IPS-NIHi7 (cell line): ENCODE measurements at regions not wholly inside any gene's neighbourhood (a gene's known extent, or its start where the extent isn't known, plus 50 kb on each side); places are given as distances from the start of the nearest gene placed in this dataset.
"Not testable (repeated sequence)": the region's sequence is repeated elsewhere in the genome, so short reads cannot be mapped to it uniquely, and the experiment has no call there.

ENCODE experiments used
- DNase-seq: peaks from one replicate; pipeline ENCODE4 v3.0.0; 2012; ENCODE audit warnings: mixed read lengths; ENCODE audit errors: extremely low spot score

DNA sequence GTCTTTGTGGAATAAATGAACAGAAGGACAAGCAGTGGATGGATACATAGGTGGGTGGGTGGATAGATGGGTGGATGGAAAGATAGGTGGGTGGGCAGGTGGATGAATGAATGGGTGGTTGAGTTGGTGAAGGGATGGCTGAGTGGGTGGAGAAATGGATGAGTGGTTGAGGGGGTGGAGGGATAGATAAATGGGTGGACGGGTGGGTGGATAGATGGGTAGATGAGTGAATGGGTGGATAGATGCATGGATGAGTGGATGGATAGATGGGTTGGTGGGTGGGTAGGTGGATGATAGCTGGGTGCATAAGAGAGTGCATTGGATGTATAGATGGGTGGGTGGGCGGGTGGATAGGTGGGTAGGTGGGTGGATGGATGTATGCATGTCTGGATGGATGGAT is 63.5 kb downstream of the UNC93B1 start:
- DNase-seq, result not testable (repeated sequence)

DNA sequence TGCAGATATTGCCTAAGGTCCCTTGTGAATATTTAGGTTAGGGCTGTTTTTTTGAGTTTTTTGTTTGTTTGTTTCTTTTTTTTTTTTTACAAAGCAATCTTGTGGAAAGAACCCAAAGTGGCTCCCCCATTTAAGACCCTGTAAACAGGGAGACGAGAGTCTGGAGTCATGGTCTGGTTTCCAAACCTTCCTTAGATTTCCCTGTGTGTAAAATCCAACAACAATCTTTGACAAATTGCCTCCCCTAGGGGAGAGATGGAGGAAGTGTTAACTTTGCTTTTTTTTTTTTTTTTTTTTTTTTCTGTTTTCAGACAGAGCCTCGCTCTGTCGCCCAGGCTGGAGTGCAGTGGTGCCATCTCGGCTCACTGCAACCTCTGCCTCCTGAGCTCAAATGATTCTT is 64.9 kb downstream of the UNC93B1 start:
- not testable (repeated sequence) for DNase-seq

DNA sequence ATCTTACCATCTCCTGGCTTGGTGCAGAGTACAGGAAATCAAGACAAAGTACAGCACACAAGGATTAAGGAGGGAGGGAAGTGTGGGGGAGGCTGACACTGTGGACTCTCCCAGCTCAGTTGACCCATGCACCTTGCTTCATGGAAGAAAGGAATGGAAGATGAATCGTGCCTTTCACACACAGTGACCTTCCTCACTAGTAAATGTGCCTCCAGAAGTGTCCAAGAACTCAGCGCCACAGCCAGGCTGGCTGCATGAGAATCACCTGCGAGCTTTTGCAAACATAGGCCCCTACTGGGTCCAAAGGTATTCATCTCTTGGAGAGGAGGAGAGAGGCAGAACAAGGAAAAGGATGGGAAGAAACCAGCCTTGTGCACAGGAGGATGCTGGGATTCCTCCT is 65.5 kb downstream of the UNC93B1 start:
- DNase-seq, result not testable (repeated sequence)

- DNase-seq, result peak; percentile 13
Measured at GRCh38 chr11:67923565-67923964, 80.3 kb downstream of the UNC93B1 start.

DNA sequence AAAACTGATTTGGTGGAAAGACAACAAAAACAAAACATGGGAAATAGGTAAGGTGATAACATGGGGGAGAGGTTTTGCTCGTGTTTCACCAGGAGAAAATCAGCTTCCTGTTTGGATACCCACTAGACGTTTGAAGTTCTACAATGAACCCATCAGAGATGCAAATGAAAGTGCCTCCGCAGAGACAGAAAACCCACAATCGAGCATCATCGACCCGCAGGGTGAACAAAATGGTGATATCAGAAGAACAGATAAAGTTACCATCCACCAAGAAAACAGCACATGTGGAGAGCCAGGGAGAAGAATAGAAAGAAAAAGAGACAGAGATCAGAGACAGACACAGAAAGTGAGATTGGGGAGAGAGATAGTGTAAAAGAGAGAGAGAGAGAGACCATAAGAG is 83.4 kb downstream of the UNC93B1 start:
- not testable (repeated sequence) for DNase-seq

DNA sequence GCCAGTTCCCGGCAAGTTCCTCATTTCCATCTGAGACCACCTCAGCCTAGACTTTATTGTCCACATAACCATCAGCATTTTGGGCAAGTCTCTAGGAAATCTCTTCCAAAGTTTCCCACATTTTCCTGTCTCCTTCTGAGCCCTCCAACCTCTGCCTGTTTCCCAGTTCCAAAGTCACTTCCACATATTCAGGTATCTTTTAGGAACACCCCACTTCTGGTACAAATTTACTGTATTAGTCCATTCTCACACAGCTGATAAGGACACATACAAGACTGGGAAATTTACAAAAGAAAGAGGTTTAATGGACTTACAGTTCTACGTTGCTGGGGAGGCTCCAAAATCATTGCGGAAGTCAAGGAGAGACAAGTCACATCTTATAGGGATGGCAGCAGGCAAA is 91.7 kb downstream of the UNC93B1 start:
- not testable (repeated sequence) for DNase-seq

DNA sequence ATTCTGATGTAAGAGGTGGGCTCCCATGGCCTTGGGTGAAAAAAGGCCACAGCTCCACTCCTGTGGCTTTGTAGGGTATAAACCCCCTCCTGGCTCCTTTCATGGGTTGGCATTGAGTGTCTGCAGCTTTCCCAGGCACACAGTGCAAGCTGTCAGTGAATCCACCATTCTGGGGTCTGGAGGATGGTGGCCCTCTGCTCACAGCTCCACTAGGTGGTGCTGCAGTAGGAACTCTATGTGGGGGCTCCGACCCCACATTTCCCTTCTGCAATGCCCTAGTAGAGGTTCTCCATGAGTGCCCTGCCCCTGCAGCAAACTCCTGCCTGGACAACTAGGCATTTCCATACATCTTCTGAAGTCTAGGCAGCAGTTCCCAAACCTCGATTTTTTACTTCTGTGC is 92.7 kb downstream of the UNC93B1 start:
- DNase-seq, result not testable (repeated sequence)

DNA sequence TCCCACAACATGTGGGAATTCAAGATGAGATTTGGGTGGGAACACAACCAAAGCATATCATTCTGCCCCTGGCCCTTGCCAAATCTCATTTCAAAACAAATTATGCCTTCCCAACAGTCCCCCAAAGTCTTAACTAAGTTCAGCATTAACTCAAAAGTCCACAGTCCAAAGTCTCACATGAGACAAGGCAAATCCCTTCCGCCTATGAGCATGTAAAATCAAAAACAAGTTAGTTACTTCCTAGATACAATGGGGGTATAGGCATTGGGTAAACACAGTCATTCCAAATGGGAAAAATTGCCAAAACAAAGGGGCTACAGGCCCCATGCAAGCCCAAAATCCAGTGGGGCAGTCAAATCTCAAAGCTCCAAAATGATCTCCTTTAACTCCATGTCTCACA is 93.1 kb downstream of the UNC93B1 start:
- DNase-seq, result not testable (repeated sequence)

DNA sequence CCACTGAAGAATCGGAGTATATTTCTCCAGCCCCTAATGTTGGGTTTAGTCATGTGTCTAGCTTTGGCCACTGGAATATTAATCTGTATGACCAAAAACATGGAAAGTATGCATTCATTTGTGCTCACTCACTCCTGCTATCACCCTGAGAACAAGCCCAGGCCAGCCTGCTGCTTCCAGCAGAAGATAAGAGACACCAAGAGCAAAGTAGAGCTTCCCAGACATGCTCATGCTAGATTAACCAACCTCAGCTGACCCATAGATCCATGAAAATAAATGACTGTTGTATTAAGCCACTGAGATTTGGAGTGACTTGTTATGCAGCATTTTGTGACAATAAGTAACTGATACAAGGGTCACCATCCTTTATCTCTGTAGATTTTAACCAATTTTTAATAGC is 96.9 kb downstream of the UNC93B1 start:
- not testable (repeated sequence) for DNase-seq

GRCh38 chr11:67899462-67899861 is 104.4 kb downstream of the UNC93B1 start:
- DNase-seq, result not testable (repeated sequence)

GRCh38 chr11:67893487-67893886 is 110.4 kb downstream of the UNC93B1 start:
- not testable (repeated sequence) for DNase-seq

- not testable (repeated sequence) for DNase-seq
Measured at GRCh38 chr11:67889646-67890045, 114.3 kb downstream of the UNC93B1 start.

DNA sequence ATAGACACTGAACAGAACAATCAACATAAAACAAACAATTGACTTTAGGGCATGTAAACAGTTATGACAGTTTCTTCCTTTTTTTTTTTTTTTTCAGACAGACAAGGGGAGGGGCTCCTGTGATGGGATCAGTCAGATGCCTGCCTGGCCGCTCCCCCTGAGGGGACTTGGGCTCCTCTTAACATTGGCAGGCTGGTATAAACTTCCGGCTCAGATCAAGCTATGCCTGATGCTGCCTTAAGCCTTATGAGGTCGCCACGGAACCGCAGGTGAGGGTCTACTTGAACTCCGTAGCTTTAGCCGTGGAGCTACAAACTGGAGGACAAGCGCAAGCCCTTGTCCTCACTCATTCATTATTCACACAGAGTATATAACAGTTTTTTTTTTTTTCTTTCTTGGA is 115.8 kb downstream of the UNC93B1 start:
- DNase-seq, result not testable (repeated sequence)

DNA sequence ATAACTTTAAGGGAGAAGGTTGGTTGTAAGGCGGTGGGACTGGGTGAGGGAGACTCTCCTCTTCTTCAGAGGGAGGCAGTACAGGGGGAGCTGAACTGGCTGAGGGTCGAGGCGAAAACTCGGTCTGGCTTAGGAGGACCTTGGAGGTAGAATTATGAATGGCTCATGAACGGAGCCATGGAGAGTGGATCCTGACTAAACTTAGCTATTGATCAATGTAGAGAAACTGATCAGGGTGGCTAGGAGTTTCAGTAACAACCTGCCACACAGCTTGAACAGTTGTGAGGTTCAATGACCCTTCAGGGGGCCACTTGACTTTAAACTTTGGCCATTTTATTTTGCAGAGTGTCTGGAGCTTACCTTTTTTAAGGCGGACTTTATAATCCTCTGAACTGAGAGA is 117.2 kb downstream of the UNC93B1 start:
- DNase-seq, result not testable (repeated sequence)

GRCh38 chr11:67886207-67886606 is 117.7 kb downstream of the UNC93B1 start:
- not testable (repeated sequence) for DNase-seq

DNA sequence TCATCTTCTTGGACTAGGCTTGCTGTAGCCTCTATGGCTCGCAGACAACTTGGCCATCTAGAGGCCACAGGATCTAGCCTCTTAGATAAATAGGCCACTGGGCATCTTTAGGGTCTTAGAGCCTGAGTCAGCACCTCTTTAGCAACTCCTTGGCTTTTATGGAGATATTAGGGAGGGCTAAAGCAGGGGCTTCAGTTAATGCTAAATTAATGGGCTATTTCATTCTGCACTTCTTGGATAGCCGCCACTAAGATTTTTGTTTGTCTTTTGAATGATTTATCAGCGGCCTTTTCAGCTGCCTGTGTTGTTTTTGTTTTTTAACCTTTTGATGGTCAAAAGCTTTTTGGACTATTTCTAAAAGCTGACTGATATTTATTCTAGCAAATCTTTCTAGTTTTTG is 118.3 kb downstream of the UNC93B1 start:
- DNase-seq, result not testable (repeated sequence)

DNA sequence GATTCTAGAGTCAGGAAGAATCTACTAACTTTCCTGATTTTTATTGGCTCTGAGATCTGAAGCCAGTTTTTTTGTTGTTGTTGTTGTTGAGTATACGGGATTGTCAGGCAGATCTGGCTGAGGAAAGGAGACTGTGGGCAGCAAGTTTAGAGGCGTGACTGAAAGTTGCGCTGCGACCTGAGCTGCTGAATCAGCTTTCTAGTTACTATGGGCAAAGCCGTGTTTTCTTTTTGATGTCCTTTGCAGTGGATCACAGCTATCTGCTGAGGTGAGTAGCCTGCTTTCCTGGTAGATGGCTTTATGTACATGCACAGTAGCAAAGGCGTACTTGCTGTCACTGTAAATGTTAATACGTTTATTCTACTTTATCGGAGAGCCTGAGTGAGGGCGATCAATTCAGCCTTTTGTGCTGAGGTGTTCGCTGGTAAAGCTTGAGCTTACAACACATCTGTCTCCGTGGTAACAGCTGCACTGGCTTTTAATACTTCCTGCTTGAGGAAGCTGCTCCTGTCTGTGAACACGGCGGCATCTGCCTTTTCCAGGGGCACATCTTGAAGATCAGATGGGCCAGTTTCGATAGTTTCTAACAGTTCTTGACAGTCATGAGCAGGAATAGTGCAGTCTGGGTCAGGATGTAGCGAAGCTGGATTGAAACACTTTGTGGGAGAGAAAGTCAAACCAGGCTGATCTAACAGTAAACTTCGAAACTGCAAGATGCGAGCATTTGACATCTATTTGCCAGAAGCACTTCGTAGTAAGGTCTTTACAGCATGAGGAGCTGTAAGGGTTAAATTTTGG is 118.9 kb downstream of the UNC93B1 start:
- not testable (repeated sequence) for DNase-seq

GRCh38 chr11:67884073-67884757 is 119.7 kb downstream of the UNC93B1 start:
- DNase-seq, result not testable (repeated sequence)

DNA sequence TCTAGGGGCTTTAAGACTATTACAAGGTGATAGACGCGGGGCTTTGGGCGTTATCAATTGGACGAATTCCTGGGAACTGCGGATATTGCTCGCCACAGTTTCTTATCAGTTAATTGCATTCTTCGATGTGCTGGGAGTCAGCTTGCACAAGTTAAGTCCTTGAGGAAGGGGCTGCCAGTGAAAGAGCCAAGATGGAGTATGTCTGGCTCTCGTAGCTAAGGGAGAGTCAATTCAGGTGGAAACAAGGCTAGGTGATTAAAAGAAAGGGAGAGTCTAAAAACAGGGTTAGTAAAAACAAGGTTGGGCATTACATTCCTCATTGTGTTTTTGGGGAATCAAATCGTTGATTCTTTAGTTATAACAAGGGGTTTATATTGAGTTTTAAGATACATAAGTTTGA is 121.6 kb downstream of the UNC93B1 start:
- DNase-seq, result not testable (repeated sequence)

- DNase-seq, result not testable (repeated sequence)
Measured at GRCh38 chr11:67881836-67882235, 122.1 kb downstream of the UNC93B1 start.

- DNase-seq, result not testable (repeated sequence)
Measured at GRCh38 chr11:67880594-67881196, 123.2 kb downstream of the UNC93B1 start.

DNA sequence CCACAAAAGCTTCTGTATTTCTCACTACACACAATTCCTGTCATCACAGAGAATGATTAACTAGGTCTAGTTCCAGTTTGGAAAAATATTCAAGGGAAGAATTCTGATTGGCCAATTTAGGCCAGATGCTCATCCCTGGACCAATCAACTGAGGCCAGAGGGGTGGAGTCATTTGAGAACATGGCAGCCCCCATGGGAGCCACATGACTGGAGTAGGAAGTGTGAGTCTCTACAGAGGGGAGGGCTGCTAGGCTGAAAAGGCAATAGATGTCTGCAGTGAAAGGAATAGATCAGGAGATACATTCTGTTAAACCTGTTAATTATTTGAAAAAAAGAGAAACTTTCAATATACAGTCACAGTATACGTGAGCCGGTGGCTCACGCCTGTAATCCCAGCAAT is 125.2 kb downstream of the UNC93B1 start:
- DNase-seq, result not testable (repeated sequence)

GRCh38 chr11:67877316-67877715 is 126.6 kb downstream of the UNC93B1 start:
- DNase-seq, result not testable (repeated sequence)
